ENCODE measurements at regions not wholly inside any gene's neighbourhood (a gene's known extent, or its start where the extent isn't known, plus 50 kb on each side); places are given as distances from the start of the nearest gene placed in this dataset.

- TF ChIP-seq SPI1 (IDR thresholded peaks at IDR 0.05; ENCODE audit: low read depth, low read length) (no peak), POLR2A (IDR thresholded peaks at IDR 0.05; ENCODE audit: low read depth, low read length) (no peak), POLR2AphosphoS5 (IDR thresholded peaks at IDR 0.05; ENCODE audit: low read depth, low read length) (no peak), TAF1 (IDR thresholded peaks at IDR 0.05; ENCODE audit: low read depth, low read length) (no peak), POU2F2 (IDR thresholded peaks at IDR 0.05; ENCODE audit: low read depth, low read length) (no peak), PAX5 (IDR thresholded peaks at IDR 0.05; ENCODE audit: insufficient read depth, low read length, severe bottlenecking) (no peak)
Measured at GRCh38 chr10:56231436-56231835, 129.6 kb downstream of the ZWINT start.
